WERI-Rb-1 (cell line): ENCODE measurements at regions not wholly inside any gene's neighbourhood (a gene's known extent, or its start where the extent isn't known, plus 50 kb on each side); places are given as distances from the start of the nearest gene placed in this dataset.
A peak's percentile ranks its signal among the peaks of the same experiment; 100 is the strongest.

Source experiments
- DNase-seq: peaks from one replicate; pipeline ENCODE4 v3.0.0-alpha.2; 2020
- H3K27ac ChIP-seq: fragments of 250-450 bp; sonication (Bioruptor Pico); 2 replicates; pipeline ENCODE4 v1.5.1; 2020; ENCODE audit warnings: mild to moderate bottlenecking, moderate library complexity
- H3K27me3 ChIP-seq: fragments of 250-450 bp; sonication (Bioruptor Pico); 2 replicates; pipeline ENCODE4 v1.5.1; 2021; ENCODE audit warnings: mild to moderate bottlenecking, low read depth, moderate library complexity; ENCODE audit not compliant: insufficient read depth, severe bottlenecking
- H3K36me3 ChIP-seq: fragments of 250-450 bp; sonication (Bioruptor Pico); 2 replicates; pipeline ENCODE4 v1.5.1; 2020; ENCODE audit warnings: mild to moderate bottlenecking, moderate library complexity
- H3K4me3 ChIP-seq: 2 replicates; pipeline ENCODE4 v1.5.1; 2011; ENCODE audit warnings: low read depth, mild to moderate bottlenecking, control low read depth, low read length
- H3K9me3 ChIP-seq: fragments of 250-450 bp; sonication (Bioruptor Pico); 2 replicates; pipeline ENCODE4 v1.5.1; 2021; ENCODE audit warnings: mild to moderate bottlenecking, moderate library complexity; ENCODE audit not compliant: severe bottlenecking
- TF ChIP-seq, protein P1 (sequence below): IDR thresholded peaks from 2 replicates; pipeline ENCODE4 v1.5.1; 2011; ENCODE audit warnings: low read depth, mild to moderate bottlenecking, control low read depth, inconsistent platforms, low read length

DNA sequence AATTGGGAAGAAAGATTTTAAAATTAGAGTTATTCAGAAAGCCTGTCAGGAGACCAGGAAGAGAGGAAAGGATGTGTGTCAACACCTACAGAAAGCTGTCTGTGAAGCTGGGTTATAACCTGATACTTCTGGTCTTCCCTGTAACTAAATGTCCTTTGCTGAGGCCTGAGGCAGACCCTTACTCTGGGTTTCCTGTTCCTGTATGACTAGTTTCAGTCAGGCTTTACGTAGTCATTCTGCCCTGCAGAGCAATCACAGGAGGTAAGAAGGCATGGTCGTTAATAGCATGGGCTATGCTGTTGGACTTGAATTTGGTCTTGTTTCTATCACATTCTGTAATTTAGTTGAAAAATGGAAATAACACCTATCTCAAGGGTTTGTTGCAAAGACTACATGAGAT is 110.5 kb upstream of the IGFBP7 start:
- Histone ChIP-seq H3K27ac (no peak overlapping the region), H3K27me3 (no peaks in the 10 kb centered on the region), H3K4me3 (no peak overlapping the region), H3K36me3 (no peaks in the 10 kb centered on the region), H3K9me3 (peaks cover 7% of the 10 kb centered on the region)
- DNase-seq = no peak
- TF ChIP-seq, protein P1, sequence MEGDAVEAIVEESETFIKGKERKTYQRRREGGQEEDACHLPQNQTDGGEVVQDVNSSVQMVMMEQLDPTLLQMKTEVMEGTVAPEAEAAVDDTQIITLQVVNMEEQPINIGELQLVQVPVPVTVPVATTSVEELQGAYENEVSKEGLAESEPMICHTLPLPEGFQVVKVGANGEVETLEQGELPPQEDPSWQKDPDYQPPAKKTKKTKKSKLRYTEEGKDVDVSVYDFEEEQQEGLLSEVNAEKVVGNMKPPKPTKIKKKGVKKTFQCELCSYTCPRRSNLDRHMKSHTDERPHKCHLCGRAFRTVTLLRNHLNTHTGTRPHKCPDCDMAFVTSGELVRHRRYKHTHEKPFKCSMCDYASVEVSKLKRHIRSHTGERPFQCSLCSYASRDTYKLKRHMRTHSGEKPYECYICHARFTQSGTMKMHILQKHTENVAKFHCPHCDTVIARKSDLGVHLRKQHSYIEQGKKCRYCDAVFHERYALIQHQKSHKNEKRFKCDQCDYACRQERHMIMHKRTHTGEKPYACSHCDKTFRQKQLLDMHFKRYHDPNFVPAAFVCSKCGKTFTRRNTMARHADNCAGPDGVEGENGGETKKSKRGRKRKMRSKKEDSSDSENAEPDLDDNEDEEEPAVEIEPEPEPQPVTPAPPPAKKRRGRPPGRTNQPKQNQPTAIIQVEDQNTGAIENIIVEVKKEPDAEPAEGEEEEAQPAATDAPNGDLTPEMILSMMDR = no peak

DNA sequence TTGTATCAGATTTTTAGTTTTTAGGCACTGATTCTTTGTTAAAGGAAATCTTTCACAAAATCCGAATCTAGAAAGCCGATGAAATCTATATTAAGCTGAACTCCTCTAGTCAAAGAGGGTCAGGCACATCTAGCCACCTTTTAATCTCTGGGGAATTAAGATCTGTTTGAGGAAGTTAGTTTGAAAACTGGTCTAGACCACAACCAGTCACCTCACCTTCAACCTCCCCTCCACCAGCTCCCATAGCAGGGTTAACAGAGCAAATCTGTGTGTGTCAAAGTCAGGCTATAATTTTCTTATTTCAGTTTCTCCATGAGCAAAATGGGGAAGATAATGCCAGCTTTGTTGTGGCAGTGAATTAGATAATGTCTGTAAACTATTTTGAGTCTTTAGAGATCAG is 110.0 kb upstream of the IGFBP7 start:
- Histone ChIP-seq H3K27me3 (no peaks in the 10 kb centered on the region), H3K4me3 (no peak overlapping the region), H3K36me3 (no peaks in the 10 kb centered on the region), H3K27ac (no peak overlapping the region), H3K9me3 (peaks cover 7% of the 10 kb centered on the region)
- TF ChIP-seq, protein P1 = no peak
- no peak for DNase-seq

DNA sequence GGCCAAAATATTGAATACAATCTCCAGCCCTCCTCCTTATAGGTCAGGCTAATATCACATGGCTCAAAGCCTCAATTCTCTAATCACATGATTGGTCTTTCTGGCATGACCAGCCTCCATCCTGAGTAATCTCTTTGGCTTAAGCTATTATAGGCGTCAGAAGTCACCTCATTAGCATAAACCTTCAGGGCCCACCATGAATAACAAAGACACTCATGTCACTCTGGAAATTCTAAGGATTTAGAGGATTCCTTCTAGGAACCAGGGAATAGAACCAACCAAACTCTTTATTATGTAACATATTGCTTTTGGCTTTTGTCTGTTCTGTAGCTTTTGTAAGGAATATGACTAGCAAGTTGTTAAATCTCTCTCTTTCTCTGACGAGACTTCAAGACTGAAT is 109.2 kb upstream of the IGFBP7 start:
- H3K27me3 ChIP-seq = no peaks in the 10 kb centered on the region
- TF ChIP-seq, protein P1 = no peak

DNA sequence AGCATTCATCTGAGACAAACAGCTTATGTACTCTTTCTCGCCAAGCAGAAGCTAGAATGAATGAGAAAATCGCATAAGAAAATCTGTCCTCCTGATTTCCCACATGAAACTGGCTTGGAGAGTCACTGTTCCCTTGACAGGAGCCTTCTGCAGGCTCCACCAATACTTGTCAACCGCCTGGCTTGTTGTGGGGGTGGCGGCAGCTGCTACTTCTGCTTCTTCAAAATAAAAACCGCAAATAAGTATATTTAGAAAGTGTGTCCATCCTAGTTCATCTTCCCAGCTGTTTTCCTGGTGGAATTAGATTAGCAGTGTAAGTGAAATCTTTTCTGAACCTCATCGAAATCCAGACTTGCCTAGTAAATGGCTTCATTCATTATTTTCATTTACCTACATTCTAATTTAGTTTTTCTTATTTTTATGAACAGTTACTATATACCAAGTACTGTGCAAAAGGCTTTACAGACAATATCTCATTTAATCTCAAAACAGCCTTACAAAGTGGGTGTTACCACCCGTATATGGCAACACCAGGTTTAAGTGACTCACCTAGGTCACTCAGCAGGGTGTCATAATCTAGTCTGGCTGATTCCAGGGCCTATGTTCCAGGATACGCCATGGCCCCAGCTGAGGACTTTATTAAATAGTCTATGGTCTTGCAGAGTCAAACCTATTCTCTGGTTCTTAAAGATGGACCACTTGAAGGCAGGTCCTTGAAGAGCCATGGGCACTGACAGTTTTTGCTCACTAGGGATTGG is 104.6 kb upstream of the IGFBP7 start:
- Histone ChIP-seq H3K36me3 (no peaks in the 10 kb centered on the region), H3K9me3 (peaks cover 4% of the 10 kb centered on the region), H3K4me3 (no peak overlapping the region), H3K27me3 (no peaks in the 10 kb centered on the region), H3K27ac (no peak overlapping the region)
- no peak for DNase-seq
- TF ChIP-seq, protein P1 = no peak

More for the DNA sequence above, 109.2 kb upstream of the IGFBP7 start:
- Histone ChIP-seq H3K27ac (no peak overlapping the region), H3K9me3 (peaks cover 7% of the 10 kb centered on the region), H3K4me3 (no peak overlapping the region), H3K36me3 (no peaks in the 10 kb centered on the region)
- no peak for DNase-seq

DNA sequence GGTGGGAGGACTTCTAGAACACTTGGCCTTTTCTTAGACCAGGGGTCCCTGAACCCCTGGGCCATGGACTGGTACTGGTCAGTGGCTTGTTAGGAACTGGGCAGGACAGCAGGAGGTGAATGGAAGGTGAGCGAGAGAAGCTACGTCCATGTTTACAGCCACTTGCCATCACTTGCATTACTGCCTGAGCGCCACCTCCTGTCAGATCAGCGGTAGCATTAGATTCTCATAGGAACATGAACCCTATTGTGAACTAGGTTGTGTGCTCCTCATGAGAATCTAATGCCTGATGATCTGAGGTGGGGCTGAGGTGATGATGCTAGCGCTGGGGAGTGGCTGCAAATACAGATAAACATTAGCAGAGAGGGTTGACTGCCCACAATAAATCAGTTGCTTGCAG is 100.9 kb upstream of the IGFBP7 start:
- DNase-seq = no peak
- H3K27ac ChIP-seq = no peak overlapping the region
- TF ChIP-seq, protein P1 = 0 out of 2 replicates have a peak, but pooled peaks have one; percentile 5
- H3K9me3 ChIP-seq = no peaks in the 10 kb centered on the region
- H3K36me3 ChIP-seq = no peaks in the 10 kb centered on the region
- no peaks in the 10 kb centered on the region for H3K27me3 ChIP-seq
- no peak overlapping the region for H3K4me3 ChIP-seq

DNA sequence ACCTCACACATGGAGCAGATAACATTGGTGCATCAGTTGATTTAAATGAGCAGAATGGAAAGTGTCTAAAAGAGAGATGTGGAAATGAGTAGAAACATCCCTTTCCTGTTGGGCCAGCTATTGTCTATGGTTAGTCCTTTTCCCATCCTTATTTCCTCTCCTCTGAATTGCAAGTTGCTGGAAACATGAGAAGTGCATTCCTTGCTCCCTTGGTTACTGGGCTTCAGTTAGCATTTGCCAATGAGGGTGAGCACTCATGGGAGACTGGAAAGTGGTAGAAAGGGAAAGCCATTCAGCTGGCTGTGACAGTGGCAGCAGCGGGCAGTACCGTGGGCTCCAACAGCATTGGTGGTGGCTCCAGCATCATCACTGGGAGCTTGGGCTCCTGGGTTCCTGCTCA is 96.0 kb upstream of the IGFBP7 start:
- no peaks in the 10 kb centered on the region for H3K9me3 ChIP-seq
- H3K36me3 ChIP-seq = no peaks in the 10 kb centered on the region
- no peak overlapping the region for H3K4me3 ChIP-seq
- TF ChIP-seq, protein P1 = no peak
- no peak for DNase-seq
- H3K27ac ChIP-seq = no peak overlapping the region
- no peaks in the 10 kb centered on the region for H3K27me3 ChIP-seq
